GM13976 (cell line): ENCODE measurements at regions not wholly inside any gene's neighbourhood (a gene's known extent, or its start where the extent isn't known, plus 50 kb on each side); places are given as distances from the start of the nearest gene placed in this dataset.

Experiments
- DNase-seq: peaks from one replicate; pipeline ENCODE4 v3.0.0; 2012; ENCODE audit warnings: low spot score
- CTCF ChIP-seq: IDR thresholded peaks from 2 replicates; pipeline ENCODE4 v1.5.1; 2012; ENCODE audit warnings: borderline replicate concordance, mild to moderate bottlenecking; ENCODE audit not compliant: insufficient read depth; ENCODE audit errors: extremely low read depth, missing control alignments, control extremely low read depth
- in situ Hi-C: fragments of 300-500 bp; cut with MboI; formaldehyde crosslinking; loops from one replicate; pipeline ENCODE4 v1.12.0; 2022; ENCODE audit warnings: low sequenced_read_pairs, mixed read lengths, inconsistent platforms; ENCODE audit not compliant: unreplicated experiment

GRCh38 chr11:31902706-31903105 is 91.6 kb upstream of the PAX6 start:
- no peak for DNase-seq
- TF ChIP-seq CTCF, result no peak
- in situ Hi-C loops, result no loop called here

- in situ Hi-C loops, result no loop called here
- no peak for TF ChIP-seq CTCF
- no peak for DNase-seq
Measured at GRCh38 chr11:31895926-31896325, 84.8 kb upstream of the PAX6 start.

GRCh38 chr11:31887180-31887579 is 76.1 kb upstream of the PAX6 start:
- in situ Hi-C loops, result no loop called here
- DNase-seq, result no peak
- TF ChIP-seq CTCF, result no peak

GRCh38 chr11:31884080-31884479 is 73.0 kb upstream of the PAX6 start:
- TF ChIP-seq CTCF, result no peak
- DNase-seq, result no peak
- in situ Hi-C loops, result no loop called here

- TF ChIP-seq CTCF, result no peak
- in situ Hi-C loops, result no loop called here
- no peak for DNase-seq
Measured at GRCh38 chr11:31883435-31883834, 72.3 kb upstream of the PAX6 start.

GRCh38 chr11:31882951-31883392 is 71.8 kb upstream of the PAX6 start:
- no peak for TF ChIP-seq CTCF
- no peak for DNase-seq
- in situ Hi-C loops, result no loop called here

- no peak for TF ChIP-seq CTCF
- in situ Hi-C loops, result no loop called here
- no peak for DNase-seq
Measured at GRCh38 chr11:31881825-31882224, 70.7 kb upstream of the PAX6 start.
